Upper lobe of right lung (tissue), 1 donor: ENCODE measurements at regions not wholly inside any gene's neighbourhood (a gene's known extent, or its start where the extent isn't known, plus 50 kb on each side); places are given as distances from the start of the nearest gene placed in this dataset.

ENCODE experiments used
- ATAC-seq: fragments of 200-7000 bp; cut with Tn5 transposase; one replicate; pipeline ENCODE4 v1.9.1; 2020; ENCODE audit warnings: mild to moderate bottlenecking, moderate library complexity
- DNase-seq: peaks from one replicate; pipeline ENCODE4 v3.0.0-alpha.2; 2020
- H3K27ac ChIP-seq: fragments of 200-600 bp; one replicate; pipeline ENCODE4 v1.8.0; 2022
- H3K27me3 ChIP-seq: fragments of 200-600 bp; one replicate; pipeline ENCODE4 v1.8.0; 2022; ENCODE audit warnings: mild to moderate bottlenecking
- H3K36me3 ChIP-seq: fragments of 200-600 bp; one replicate; pipeline ENCODE4 v1.8.0; 2022
- H3K4me1 ChIP-seq: fragments of 200-600 bp; one replicate; pipeline ENCODE4 v1.8.0; 2022
- H3K4me3 ChIP-seq: fragments of 200-600 bp; one replicate; pipeline ENCODE4 v1.8.0; 2022; ENCODE audit warnings: mild to moderate bottlenecking
- H3K9me3 ChIP-seq: fragments of 200-600 bp; one replicate; pipeline ENCODE4 v1.8.0; 2022
- CTCF ChIP-seq: fragments of 200-600 bp; IDR thresholded peaks from one replicate; pipeline ENCODE4 v1.8.0; 2022; ENCODE audit warnings: antibody characterized with exemption
- intact Hi-C: fragments of 100-400 bp; cut with DNase I; formaldehyde crosslinking; loops from one replicate; pipeline ENCODE4 v1.11.0; 2022
- donor health status: DM: no; HTN: yes; CAD: no; lungs with severe emphysema.

DNA sequence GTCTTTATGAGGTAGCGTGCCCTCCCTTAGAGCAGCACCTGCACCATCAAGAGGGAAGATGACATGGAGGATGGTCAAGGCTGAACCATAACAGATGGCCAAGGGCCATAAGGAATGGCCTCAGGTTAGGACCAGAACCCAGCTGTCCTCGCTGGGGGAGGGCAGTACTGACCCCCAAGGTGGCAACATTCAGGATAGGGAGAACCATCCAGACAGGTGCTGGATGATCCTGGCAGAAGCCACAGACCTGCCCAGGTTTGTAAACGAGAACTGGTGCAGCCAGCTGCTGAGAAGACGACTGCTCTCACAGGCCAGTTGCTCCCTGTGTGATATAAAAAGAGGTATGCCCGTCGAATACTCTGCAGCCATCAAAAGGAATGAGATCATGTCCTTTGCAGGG, 320.4 kb downstream of the GLRX3 start:
- no peaks in the 10 kb centered on the region for H3K36me3 ChIP-seq
- intact Hi-C loops = no loop called here
- no peaks in the 10 kb centered on the region for H3K27me3 ChIP-seq
- DNase-seq (no peak), ATAC-seq (no peak)
- no peaks in the 10 kb centered on the region for H3K9me3 ChIP-seq
- no peak overlapping the region for H3K27ac ChIP-seq
- H3K4me1 ChIP-seq = no peaks in the 10 kb centered on the region
- no peak overlapping the region for H3K4me3 ChIP-seq
- TF ChIP-seq CTCF = no peak

- intact Hi-C loops = no loop called here
- Histone ChIP-seq H3K27me3 (no peaks in the 10 kb centered on the region), H3K4me1 (no peaks in the 10 kb centered on the region), H3K4me3 (no peak overlapping the region), H3K36me3 (no peaks in the 10 kb centered on the region), H3K27ac (no peak overlapping the region), H3K9me3 (no peaks in the 10 kb centered on the region)
- DNase-seq = no peak
- no peak for TF ChIP-seq CTCF
- ATAC-seq = no peak
Observed at GRCh38 chr10:130458509-130458908, 322.3 kb downstream of the GLRX3 start.

GRCh38 chr10:130459011-130459410, 322.8 kb downstream of the GLRX3 start:
- Histone ChIP-seq H3K4me3 (no peak overlapping the region), H3K4me1 (no peaks in the 10 kb centered on the region), H3K9me3 (no peaks in the 10 kb centered on the region), H3K27ac (no peak overlapping the region), H3K36me3 (no peaks in the 10 kb centered on the region), H3K27me3 (no peaks in the 10 kb centered on the region)
- intact Hi-C loops = no loop called here
- TF ChIP-seq CTCF = no peak
- ATAC-seq = no peak
- no peak for DNase-seq

DNA sequence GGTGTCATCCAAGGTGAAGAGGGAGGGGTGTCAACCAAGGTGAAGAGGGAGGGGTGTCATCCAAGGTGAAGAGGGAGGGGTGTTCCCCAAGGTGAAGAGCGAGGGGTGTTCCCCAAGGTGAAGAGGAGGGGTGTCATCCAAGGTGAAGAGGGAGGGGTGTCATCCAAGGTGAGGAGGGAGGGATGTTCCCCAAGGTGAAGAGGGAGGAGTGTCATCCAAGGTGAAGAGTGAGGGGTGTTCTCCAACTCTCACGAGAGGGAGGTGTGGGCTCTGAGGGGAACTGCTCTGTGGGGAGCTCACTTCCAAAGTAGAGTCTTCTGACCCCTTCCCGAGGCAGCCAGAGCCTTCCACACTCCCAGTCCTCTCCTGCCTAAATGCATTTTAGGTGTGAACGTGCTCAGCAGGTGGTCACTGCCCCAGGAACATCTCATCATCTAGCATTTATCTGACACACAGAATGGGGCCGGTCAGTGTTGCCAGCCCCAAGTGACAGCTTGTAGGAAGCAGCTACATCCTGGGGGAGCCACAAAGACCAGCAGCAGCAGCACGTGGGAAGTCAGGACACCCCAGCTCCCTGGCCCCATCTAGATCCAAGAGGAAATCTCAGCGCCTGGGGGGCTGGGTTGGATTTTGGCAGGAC, 323.8 kb downstream of the GLRX3 start:
- H3K9me3 ChIP-seq = no peaks in the 10 kb centered on the region
- DNase-seq (no peak), ATAC-seq (no peak)
- no peaks in the 10 kb centered on the region for H3K36me3 ChIP-seq
- intact Hi-C loops = no loop called here
- no peak overlapping the region for H3K4me3 ChIP-seq
- H3K27me3 ChIP-seq = no peaks in the 10 kb centered on the region
- no peak for TF ChIP-seq CTCF
- H3K27ac ChIP-seq = no peak overlapping the region
- no peaks in the 10 kb centered on the region for H3K4me1 ChIP-seq

DNA sequence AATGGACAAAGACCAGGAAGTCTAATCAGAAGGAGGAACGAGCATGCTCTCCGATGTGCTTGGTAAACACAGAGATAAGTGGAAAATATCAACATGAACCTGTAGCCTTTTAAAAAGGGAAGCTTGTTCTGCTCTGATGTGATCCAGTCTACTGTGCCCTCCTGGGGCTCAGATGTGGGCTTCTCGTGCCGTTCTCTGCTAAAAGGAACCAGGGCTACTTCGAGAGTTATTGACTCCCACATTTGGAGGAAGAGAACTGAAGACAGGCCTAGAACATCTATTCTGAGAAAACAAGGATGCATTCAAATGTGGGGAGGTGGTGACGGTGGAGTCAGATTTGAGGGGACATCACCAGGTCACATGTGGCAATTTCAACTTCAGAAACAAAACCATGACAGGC, 325.4 kb downstream of the GLRX3 start:
- TF ChIP-seq CTCF = no peak
- no peak for DNase-seq
- no peaks in the 10 kb centered on the region for H3K27me3 ChIP-seq
- intact Hi-C loops = no loop called here
- no peak for ATAC-seq
- no peaks in the 10 kb centered on the region for H3K36me3 ChIP-seq
- no peak overlapping the region for H3K4me3 ChIP-seq
- no peaks in the 10 kb centered on the region for H3K9me3 ChIP-seq
- no peaks in the 10 kb centered on the region for H3K4me1 ChIP-seq
- no peak overlapping the region for H3K27ac ChIP-seq
